HEK293 (cell line): ENCODE measurements at regions not wholly inside any gene's neighbourhood (a gene's known extent, or its start where the extent isn't known, plus 50 kb on each side); places are given as distances from the start of the nearest gene placed in this dataset.

Experiments used
- CTCF ChIA-PET: fragments of 350-600 bp; formaldehyde crosslinking; extraction: SDS; loops from one replicate; lab custom pipeline; 2021; ENCODE audit warnings: antibody characterized with exemption; lab: Yijun Ruan, JAX
- POLR2A ChIA-PET: fragments of 300-600 bp; formaldehyde crosslinking; extraction: SDS; loops from one replicate; lab custom pipeline; 2020; ENCODE audit warnings: antibody characterized with exemption, inconsistent platforms; lab: Yijun Ruan, JAX
- H3K27ac ChIP-seq: fragments of 200-500 bp; sonication (Bioruptor generic); 2 replicates; pipeline ENCODE4 v1.5.1; 2014; ENCODE audit warnings: low read depth, low read length, control low read depth, inconsistent platforms; ENCODE audit errors: extremely low read depth
- H3K36me3 ChIP-seq, 2 experiments: fragments of 200-500 bp in 1 of 2; sonication (Bioruptor generic) in 1 of 2; 1 replicate in 1 of 2; 2 replicates in 1 of 2; pipeline ENCODE4 v1.5.1; 2014 to 2017; ENCODE audit warnings: inconsistent platforms in 2 of 2, low read length in 2 of 2; ENCODE audit not compliant: control insufficient read depth in 2 of 2, insufficient read depth in 1 of 2
- H3K4me1 ChIP-seq: fragments of 200-500 bp; sonication (Bioruptor generic); 2 replicates; pipeline ENCODE4 v1.5.1; 2014; ENCODE audit warnings: mild to moderate bottlenecking, low read length, inconsistent platforms; ENCODE audit not compliant: control insufficient read depth, insufficient read depth
- H3K4me3 ChIP-seq: 2 replicates; pipeline ENCODE4 v1.5.1; 2011; ENCODE audit warnings: low read depth, mild to moderate bottlenecking, control low read depth, low read length, moderate library complexity
- H3K9me3 ChIP-seq: fragments of 200-500 bp; sonication (Bioruptor generic); 2 replicates; pipeline ENCODE4 v1.5.1; 2014; ENCODE audit warnings: low read depth, low read length, inconsistent platforms; ENCODE audit not compliant: control insufficient read depth, insufficient read depth
- HOXD13 ChIP-seq: sonication (generic); formaldehyde crosslinking; IDR thresholded peaks from 2 replicates; pipeline ENCODE4 v1.8.0; 2022; ENCODE audit warnings: missing genetic modification reagents, borderline replicate concordance
- IKZF3 ChIP-seq: fragments of 450-650 bp; IDR thresholded peaks from 2 replicates; pipeline ENCODE4 v1.5.0; 2018; ENCODE audit warnings: missing biosample characterization, mild to moderate bottlenecking, missing genetic modification characterization, moderate library complexity
- MEIS1 ChIP-seq: sonication (generic); formaldehyde crosslinking; IDR thresholded peaks from 2 replicates; pipeline ENCODE4 v1.8.1; 2022; ENCODE audit warnings: missing genetic modification reagents, mild to moderate bottlenecking, borderline replicate concordance
- OSR2 ChIP-seq: fragments of 450-650 bp; formaldehyde crosslinking; IDR thresholded peaks from 2 replicates; pipeline ENCODE4 v1.5.1; 2016; ENCODE audit warnings: missing biosample characterization, missing genetic modification characterization
- REPIN1 ChIP-seq: fragments of 450-650 bp; formaldehyde crosslinking; IDR thresholded peaks from 2 replicates; pipeline ENCODE4 v1.5.1; 2017; ENCODE audit warnings: missing biosample characterization, missing genetic modification characterization, low read depth
- SCRT1 ChIP-seq: fragments of 450-650 bp; formaldehyde crosslinking; IDR thresholded peaks from 2 replicates; pipeline ENCODE4 v1.5.1; 2016; ENCODE audit warnings: missing biosample characterization, missing genetic modification characterization, borderline replicate concordance
- TRIM28 ChIP-seq: IDR thresholded peaks from 2 replicates; pipeline ENCODE4 v1.6.1; 2011; ENCODE audit warnings: low read length, control low read depth, borderline replicate concordance
- WT1 ChIP-seq: fragments of 450-650 bp; formaldehyde crosslinking; IDR thresholded peaks from 2 replicates; pipeline ENCODE4 v1.5.1; 2016; ENCODE audit warnings: missing biosample characterization, missing genetic modification characterization
- ZBTB11 ChIP-seq: fragments of 450-650 bp; formaldehyde crosslinking; conservative IDR thresholded peaks from 2 replicates; pipeline ENCODE4 v1.5.1; 2016; ENCODE audit warnings: low read depth, missing biosample characterization, missing genetic modification characterization
- ZBTB20 ChIP-seq: fragments of 450-650 bp; formaldehyde crosslinking; IDR thresholded peaks from 2 replicates; pipeline ENCODE4 v1.5.1; 2016; ENCODE audit warnings: missing biosample characterization, missing genetic modification characterization
- ZEB2 ChIP-seq: fragments of 450-650 bp; formaldehyde crosslinking; IDR thresholded peaks from 2 replicates; pipeline ENCODE4 v1.5.1; 2016; ENCODE audit warnings: missing biosample characterization, missing genetic modification characterization
- ZIC2 ChIP-seq: fragments of 450-650 bp; formaldehyde crosslinking; IDR thresholded peaks from 2 replicates; pipeline ENCODE4 v1.5.1; 2016; ENCODE audit warnings: missing biosample characterization, missing genetic modification characterization
- ZNF16 ChIP-seq: fragments of 450-650 bp; formaldehyde crosslinking; IDR thresholded peaks from 2 replicates; pipeline ENCODE4 v1.5.1; 2016; ENCODE audit warnings: low read depth, missing biosample characterization, missing genetic modification characterization
- ZNF202 ChIP-seq: fragments of 450-650 bp; formaldehyde crosslinking; IDR thresholded peaks from 2 replicates; pipeline ENCODE4 v1.5.1; 2016; ENCODE audit warnings: missing biosample characterization, missing genetic modification characterization, borderline replicate concordance
- ZNF366 ChIP-seq: fragments of 450-650 bp; formaldehyde crosslinking; conservative IDR thresholded peaks from 2 replicates; pipeline ENCODE4 v1.5.1; 2016; ENCODE audit warnings: missing biosample characterization, missing genetic modification characterization
- ZNF433 ChIP-seq: fragments of 450-650 bp; formaldehyde crosslinking; IDR thresholded peaks from 2 replicates; pipeline ENCODE4 v1.5.1; 2016; ENCODE audit warnings: missing biosample characterization, missing genetic modification characterization, low read depth
- ZNF555 ChIP-seq: fragments of 450-650 bp; formaldehyde crosslinking; conservative IDR thresholded peaks from 2 replicates; pipeline ENCODE4 v1.5.1; 2017; ENCODE audit warnings: missing biosample characterization, mild to moderate bottlenecking, missing genetic modification characterization, inconsistent platforms
- ZNF621 ChIP-seq: fragments of 450-650 bp; formaldehyde crosslinking; IDR thresholded peaks from 2 replicates; pipeline ENCODE4 v1.5.1; 2017; ENCODE audit warnings: missing biosample characterization, missing genetic modification characterization
- ZNF654 ChIP-seq: fragments of 450-650 bp; formaldehyde crosslinking; IDR thresholded peaks from 2 replicates; pipeline ENCODE4 v1.5.1; 2016; ENCODE audit warnings: low read depth, missing biosample characterization, missing genetic modification characterization
- ZNF677 ChIP-seq: fragments of 450-650 bp; IDR thresholded peaks from 2 replicates; pipeline ENCODE4 v1.5.0; 2018; ENCODE audit warnings: missing biosample characterization, mild to moderate bottlenecking, missing genetic modification characterization, moderate library complexity
- ZNF701 ChIP-seq: fragments of 450-650 bp; formaldehyde crosslinking; IDR thresholded peaks from 2 replicates; pipeline ENCODE4 v1.5.1; 2016; ENCODE audit warnings: missing biosample characterization, missing genetic modification characterization
- ZNF785 ChIP-seq: fragments of 450-650 bp; formaldehyde crosslinking; IDR thresholded peaks from 2 replicates; pipeline ENCODE4 v1.5.1; 2016; ENCODE audit warnings: missing biosample characterization, missing genetic modification characterization
- TF ChIP-seq, protein P1 (sequence below): fragments of 450-650 bp; formaldehyde crosslinking; IDR thresholded peaks from 2 replicates; pipeline ENCODE4 v1.5.1; 2016; ENCODE audit warnings: missing biosample characterization, missing genetic modification characterization
- TF ChIP-seq, protein P2 (sequence below): fragments of 450-650 bp; formaldehyde crosslinking; IDR thresholded peaks from 2 replicates; pipeline ENCODE4 v1.5.1; 2016; ENCODE audit warnings: missing biosample characterization, missing genetic modification characterization, low read depth

DNA sequence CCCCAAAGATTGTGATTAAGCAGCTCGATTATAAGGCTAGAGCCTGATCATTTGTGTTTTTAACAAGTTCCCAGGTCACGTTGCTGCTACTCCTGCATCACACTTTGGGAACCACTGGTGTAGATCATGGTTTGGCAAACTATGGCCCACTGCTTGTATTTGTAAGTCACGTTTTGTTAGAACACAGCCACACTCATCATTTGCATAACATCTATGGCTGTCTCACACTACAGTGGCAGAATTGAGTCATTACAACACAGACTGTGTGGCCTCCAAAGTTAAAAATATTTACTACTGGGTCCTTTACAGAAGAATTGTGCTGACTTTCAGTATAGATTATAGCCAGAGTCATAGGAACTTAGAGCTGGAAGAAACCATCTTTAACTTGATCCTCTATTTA is 515.3 kb upstream of the PSMD7 start:
- CTCF ChIA-PET, result no interaction called here
- no peak overlapping the region for H3K4me3 ChIP-seq
- H3K27ac ChIP-seq, result no peak overlapping the region
- no peaks in the 10 kb centered on the region for H3K36me3 ChIP-seq
- no peaks in the 10 kb centered on the region for H3K4me1 ChIP-seq
- TF ChIP-seq ZIC2 (tag by site-specific recombination), result no peak
- POLR2A ChIA-PET, result no interaction called here
- no peaks in the 10 kb centered on the region for H3K9me3 ChIP-seq

- no peaks in the 10 kb centered on the region for H3K36me3 ChIP-seq
- H3K4me3 ChIP-seq, result no peak overlapping the region
- ChIA-PET POLR2A (no interaction called here), CTCF (interaction anchor here (0.5 to 0.7 kb wide), 3 partner anchors 144 to 212 kb away, joined by 3 to 5 read pairs (median 4); no protein-coding TSS in a partner anchor)
- TF ChIP-seq, protein P1, sequence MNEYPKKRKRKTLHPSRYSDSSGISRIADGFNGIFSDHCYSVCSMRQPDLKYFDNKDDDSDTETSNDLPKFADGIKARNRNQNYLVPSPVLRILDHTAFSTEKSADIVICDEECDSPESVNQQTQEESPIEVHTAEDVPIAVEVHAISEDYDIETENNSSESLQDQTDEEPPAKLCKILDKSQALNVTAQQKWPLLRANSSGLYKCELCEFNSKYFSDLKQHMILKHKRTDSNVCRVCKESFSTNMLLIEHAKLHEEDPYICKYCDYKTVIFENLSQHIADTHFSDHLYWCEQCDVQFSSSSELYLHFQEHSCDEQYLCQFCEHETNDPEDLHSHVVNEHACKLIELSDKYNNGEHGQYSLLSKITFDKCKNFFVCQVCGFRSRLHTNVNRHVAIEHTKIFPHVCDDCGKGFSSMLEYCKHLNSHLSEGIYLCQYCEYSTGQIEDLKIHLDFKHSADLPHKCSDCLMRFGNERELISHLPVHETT, result no peak
- no peak for TF ChIP-seq ZNF621 (tag by site-specific recombination)
- TF ChIP-seq ZNF654 (tag by site-specific recombination), result no peak
- TF ChIP-seq SCRT1 (tag by site-specific recombination), result no peak
- TF ChIP-seq ZNF785, result no peak
- TF ChIP-seq WT1 (tag by site-specific recombination), result no peak
- TF ChIP-seq REPIN1 (tag by site-specific recombination), result no peak
- H3K4me1 ChIP-seq, result no peaks in the 10 kb centered on the region
- no peaks in the 10 kb centered on the region for H3K9me3 ChIP-seq
- no peak overlapping the region for H3K27ac ChIP-seq
Measured at GRCh38 chr16:73778887-73779286, 517.7 kb upstream of the PSMD7 start.

- no peaks in the 10 kb centered on the region for H3K36me3 ChIP-seq
- H3K4me3 ChIP-seq, result no peak overlapping the region
- ChIA-PET CTCF (no interaction called here), POLR2A (no interaction called here)
- no peak overlapping the region for H3K27ac ChIP-seq
- TF ChIP-seq ZNF701 (tag by site-specific recombination) (no peak), ZNF16 (tag by site-specific recombination) (no peak), ZBTB11 (tag by site-specific recombination) (no peak), ZNF433 (no peak), OSR2 (tag by site-specific recombination) (no peak), ZEB2 (tag by site-specific recombination) (no peak), IKZF3 (tag by site-specific recombination) (no peak), ZBTB20 (tag by site-specific recombination) (no peak), ZNF366 (tag by site-specific recombination) (no peak), ZNF555 (tag by site-specific recombination) (no peak), ZNF677 (tag by site-specific recombination) (no peak), ZNF202 (tag by site-specific recombination) (no peak), HOXD13 (CRISPR knock-in tag) (no peak), TRIM28 (no peak), MEIS1 (CRISPR knock-in tag) (no peak)
- TF ChIP-seq, protein P2, sequence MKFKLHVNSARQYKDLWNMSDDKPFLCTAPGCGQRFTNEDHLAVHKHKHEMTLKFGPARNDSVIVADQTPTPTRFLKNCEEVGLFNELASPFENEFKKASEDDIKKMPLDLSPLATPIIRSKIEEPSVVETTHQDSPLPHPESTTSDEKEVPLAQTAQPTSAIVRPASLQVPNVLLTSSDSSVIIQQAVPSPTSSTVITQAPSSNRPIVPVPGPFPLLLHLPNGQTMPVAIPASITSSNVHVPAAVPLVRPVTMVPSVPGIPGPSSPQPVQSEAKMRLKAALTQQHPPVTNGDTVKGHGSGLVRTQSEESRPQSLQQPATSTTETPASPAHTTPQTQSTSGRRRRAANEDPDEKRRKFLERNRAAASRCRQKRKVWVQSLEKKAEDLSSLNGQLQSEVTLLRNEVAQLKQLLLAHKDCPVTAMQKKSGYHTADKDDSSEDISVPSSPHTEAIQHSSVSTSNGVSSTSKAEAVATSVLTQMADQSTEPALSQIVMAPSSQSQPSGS, result no peak
- H3K9me3 ChIP-seq, result no peaks in the 10 kb centered on the region
- H3K4me1 ChIP-seq, result no peaks in the 10 kb centered on the region
Measured at GRCh38 chr16:73775841-73776388, 520.7 kb upstream of the PSMD7 start.
